ENCODE measurements at regions not wholly inside any gene's neighbourhood (a gene's known extent, or its start where the extent isn't known, plus 50 kb on each side); places are given as distances from the start of the nearest gene placed in this dataset.

DNA sequence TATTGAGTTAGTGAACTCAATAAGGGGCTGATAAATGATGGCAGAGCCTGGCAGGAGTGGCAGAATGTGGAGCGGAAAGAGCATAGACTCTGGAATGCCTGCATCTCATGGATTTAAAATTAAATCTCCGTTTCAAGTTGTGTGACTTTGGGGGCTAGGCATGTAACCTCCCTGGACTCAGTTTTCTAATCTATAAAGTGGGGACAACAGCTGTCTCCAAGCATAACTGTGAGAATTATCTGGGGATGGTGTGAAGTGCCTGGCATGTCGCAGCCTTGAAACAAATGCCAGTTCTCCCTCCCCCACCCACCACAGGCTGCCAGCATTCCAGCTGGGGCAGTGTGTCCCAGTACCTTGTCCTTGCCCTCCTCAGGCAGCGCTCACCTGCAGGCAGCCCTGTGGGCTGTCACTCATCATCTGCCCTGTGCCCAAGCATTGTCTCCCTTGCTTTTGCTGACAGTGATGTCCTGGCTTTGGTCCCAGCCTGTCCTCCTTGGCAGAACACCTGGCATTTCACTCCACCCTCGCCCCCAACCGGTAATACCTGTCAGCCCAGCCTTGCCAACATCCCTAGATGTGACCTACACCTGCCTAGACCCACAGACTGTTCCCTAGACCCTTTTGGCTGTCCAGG is 129.6 kb downstream of the MRM1 start:
- DNase-seq: no peak

DNA sequence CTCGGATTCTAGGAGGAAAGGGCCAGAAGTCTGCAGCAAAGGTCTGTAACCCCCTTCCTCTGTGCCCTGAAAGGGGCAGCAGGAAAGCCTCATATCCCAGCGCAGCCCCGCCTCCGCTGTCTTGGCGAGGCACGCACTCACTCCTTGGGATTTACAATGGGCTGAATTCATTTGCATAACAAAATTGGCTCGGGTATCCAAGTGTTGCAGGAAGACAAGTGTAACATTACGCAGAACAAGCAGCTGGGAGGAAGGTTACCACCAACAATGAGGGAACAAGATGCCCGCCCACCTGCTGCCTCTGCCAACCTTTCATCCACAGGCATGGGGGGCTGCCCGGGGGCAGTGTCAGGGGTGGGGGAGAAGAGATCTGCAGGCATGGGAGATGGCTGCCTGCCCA is 130.4 kb downstream of the MRM1 start:
- DNase-seq: no peak

DNA sequence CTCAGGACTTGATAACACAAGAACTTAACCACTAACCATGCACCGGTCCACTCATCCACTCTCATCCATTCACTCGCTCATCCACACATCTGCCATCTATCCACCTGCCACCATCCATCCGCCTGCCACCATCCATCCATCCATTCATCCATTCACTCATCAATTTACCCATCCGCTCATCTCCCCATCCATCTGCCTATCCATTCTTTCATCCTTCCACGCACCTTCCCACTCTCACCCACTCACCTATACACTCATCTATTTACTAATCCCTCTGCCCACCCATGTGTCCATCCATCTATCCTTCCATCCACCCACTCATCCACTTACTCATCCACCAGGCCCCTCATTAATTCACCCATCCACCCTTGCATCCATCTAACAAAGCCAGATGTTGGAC is 131.0 kb downstream of the MRM1 start:
- no peak for DNase-seq

DNA sequence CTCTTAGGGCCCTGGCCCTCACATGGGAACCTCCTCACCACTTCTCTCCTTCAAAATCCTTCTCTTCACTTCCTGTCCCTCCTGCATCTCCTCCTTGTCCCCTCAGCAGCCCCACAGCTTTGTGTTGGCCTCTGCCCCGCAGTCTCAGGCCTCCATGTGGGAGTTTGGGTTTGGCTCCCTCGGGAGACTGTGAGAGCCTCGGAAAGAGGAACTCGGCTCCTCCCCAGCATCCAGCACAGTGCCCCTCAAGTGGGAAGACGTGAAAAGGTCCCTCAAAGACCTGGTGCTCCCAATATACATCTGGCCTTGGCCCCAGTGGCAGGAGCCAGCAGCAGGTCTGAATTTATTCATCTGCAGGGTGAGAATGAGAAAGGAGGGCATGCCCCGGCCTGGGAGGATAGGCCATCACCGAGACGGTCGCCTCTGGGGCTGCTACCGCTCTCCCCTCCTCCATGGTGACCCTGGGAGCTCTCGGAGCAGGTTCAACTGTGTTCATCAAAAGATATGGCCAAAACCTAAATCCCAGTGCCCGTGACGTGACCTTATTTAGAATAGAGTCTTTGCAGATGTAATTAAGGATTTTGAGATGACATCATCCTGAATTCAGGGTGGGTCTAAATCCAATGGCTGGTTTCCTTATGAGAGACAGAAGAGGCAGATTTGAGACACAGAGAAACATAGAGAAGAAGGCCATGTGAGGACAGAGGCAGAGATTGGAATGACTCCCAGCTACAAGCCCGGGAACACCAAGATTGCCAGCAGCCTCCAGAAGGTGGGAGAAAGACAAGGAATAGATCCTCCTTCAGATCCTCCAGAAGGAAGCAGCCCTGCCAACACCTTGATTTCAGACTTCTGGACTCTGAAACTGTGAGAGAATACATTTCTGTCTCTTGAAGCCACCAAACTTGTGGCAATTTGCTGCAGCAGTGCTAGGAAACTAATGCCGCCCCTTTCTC is 135.1 kb downstream of the MRM1 start:
- DNase-seq: no peak

DNA sequence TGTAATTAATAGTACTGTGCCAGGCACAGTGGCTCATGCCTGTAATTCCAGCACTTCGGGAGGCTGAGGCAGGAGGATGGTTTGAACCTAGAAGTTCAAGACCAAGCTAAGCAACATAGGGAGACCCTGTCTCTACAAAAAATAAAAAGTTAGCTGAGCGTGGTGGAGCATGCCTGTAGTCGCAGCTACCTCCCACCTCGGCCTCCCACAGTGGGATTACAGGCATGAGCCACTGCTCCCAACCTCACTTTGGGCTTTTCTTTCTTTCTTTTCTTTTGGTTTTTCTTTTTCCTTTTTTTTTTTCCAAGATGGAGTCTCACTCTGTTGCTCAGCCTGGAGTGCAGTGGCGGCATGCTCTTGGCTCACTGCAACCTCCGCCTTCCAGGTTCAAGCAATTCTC is 137.8 kb downstream of the MRM1 start:
- no peak for DNase-seq

DNA sequence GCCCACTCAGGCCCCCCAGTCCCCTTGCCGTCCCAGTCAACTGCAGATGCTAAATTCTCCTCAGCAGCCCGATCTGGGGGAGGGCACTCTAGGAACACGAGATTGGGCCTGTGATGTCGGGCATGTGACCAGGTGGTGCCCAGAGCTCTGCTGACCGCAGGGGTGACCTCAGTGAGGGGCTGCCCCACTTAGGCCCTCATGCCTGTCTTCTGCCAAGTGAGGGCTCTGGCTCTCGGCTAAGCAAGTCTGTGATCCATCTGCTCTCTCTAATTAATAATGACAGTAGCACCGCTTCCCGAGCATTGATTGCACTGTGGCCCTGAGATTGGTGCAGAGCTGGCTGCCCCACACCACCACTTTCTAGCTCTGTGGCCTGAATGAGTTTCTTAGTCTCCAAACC is 138.8 kb downstream of the MRM1 start:
- no peak for DNase-seq

DNA sequence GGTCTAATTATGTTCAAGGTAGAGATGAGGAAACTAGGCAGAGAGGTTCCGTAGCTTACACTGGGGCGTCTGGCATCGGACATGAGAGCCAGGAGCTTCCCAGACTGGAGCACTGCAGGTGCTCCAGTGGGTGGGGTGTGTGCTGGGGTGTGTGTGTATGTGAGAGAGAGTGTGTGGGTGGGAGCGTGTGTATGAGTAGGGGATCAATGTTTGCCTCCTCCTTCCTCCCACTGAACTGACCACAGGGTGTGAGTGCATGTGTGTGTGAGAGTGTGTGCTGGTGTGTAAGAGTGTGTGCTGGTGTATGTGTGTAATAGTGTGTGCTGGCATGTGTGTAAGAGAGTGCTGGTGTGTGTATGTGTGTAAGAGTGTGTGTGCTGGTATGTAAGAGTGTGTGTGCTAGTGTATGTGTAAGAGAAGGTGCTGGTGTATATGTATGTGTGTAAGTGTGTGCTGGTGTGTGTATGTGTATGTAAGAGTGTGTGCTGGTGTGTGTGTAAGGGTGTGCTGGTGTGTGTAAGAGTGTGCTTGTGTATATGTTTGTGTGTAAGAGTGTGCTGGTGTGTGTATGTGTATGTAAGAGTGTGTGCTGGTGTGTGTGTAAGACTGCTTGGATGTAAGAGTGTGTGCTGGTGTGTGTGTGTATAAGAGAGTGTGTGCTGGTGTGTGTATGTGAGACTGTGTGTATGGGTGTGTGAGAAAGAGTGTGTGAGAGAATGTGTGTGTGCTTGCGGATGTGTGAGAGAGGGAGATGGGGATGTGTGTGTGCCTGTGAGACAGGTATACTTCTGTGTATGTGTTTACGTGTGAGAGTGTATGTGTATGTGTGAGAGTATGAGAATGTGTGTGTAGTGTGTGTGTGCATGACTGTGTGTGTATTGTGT is 139.9 kb downstream of the MRM1 start:
- DNase-seq: no peak

DNA sequence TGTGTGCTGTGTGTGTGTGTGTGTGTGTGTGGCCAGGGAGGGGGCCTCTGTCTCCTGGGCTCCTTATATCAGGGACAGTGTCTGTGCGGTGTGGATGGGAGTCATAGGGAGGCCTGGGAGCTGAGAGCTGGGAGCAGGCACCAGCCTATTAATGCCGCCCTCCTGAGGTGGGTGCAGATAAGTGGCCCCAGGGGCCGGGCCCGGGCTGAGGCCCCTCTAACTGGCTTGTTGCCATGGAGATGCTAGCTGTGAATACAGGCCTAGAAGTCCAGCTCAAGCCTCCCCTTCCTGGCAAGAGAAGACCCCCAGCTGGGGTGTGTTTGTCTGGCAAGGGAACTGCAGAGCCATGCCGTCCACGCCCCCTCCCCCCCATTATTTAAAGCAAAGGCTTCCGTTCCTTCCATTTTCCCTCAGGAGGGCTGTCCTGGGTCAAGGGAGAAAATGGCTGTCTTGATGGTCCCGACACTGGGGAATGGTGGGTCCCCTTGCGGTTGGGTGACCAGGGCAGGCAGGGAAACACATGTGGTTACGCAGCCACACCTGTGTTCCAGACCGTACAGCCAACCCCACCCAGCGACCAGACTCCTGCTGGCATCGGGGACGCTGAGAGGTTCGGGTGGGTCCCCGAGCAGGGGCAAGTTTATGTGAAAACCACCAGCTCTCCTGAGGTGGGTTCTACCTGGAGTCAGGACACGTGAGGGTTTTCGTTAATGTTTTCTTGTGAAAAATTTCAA is 141.1 kb downstream of the MRM1 start:
- DNase-seq: no peak

DNA sequence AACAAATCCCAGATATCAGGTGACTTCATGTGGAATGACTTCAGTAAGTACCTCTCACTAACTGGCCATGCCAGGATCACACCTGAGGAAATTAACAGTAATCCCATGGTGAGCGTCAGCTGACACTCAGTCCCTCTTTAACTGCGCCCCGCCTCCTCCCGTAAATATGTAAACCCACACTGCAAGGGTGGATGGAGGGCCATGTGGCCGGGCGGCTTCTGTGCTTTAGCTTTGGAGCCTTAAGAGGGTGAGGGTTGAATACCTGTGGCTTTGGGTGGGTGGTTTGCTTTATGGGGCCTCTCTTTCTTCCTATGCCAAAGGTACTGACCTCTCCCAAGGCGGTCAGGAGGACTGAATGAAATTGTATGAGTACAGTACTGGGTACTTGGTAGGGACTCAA is 141.7 kb downstream of the MRM1 start:
- DNase-seq: no peak

DNA sequence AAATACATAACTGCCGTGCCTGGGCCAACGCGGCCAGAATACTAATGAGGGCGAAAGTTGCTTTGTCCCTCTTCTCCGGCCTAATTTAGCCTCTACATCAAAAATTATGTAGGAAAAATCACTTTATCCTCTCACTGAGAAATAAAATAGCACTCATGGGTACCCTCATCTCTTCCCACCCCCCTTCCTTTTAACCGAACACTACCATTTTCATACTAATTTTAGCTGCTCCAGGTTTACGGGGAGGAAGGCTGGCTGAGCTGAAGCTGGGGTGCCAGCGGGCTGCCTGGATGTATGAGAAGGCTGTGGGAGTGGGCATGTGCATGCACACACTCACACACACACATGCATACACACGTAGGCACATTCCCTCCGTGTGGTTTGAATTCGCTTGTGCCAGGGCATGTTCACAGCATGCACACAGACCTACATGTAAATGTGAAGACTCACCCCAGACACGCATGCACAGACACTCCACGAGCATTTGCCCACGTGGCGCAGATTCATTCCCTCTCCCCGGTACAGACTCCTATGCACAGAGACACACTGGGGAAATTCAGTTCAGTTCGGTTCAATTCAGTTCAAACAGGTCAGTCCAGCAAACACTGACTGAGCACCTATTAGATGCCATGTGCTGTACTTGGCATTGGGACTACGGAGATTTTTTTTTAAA is 145.1 kb downstream of the MRM1 start:
- DNase-seq: no peak

DNA sequence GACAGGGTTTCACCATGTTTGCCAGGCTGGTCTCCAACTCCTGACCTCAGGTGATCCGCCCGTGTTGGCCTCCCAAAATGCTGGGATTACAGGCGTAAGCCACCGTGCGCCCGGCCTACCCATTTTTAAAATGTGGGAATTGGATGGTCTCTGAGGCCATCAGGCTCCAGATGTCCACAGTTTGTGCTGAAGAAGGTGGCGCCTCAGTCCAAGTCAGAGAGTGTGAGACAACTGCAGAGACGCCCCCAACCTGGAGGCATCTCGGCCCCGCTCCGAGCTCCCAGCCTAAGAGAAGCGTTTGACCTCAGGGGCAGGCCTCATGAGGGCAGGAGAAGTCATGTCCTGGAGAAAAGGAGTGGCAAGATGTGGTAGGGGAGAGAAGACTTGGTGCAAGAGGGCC is 146.5 kb downstream of the MRM1 start:
- no peak for DNase-seq

DNA sequence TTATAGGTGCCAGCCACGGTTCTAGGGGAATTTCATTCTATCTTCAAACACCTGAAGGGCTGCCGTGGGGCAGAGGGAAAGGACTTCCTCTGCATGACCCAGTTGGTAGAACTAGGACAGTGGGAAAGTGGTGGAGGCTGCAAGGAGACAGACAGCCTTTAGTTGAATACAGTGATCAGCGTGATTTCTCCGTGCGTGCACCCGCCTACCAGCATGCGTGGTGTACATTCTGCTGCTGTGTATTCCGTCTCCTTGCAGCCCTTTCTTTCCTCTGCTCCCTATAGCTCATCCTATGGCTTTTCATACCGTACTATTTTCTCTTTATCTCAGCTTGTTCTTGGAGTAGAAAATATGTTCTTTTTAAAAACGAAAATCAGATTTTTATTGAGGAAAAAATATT is 146.9 kb downstream of the MRM1 start:
- no peak for DNase-seq

DNA sequence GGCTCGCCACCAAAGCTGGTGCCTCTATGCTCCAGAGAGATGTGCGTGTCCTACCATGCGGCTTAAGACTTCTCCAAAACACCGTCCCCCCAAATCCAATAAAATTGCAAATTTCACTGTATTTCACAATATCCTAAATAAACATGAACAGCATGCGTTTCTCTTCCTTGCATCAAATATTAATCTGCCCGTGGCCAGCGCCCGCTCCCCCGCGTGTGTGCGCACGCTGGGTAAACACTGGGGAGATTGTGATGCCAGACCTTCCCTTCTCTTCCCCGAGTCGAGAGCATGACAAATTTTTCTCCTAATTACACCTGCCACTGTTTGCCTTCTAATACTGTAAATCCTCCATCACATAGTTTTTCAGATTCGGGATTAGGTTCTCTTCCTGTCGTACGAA is 148.1 kb downstream of the MRM1 start:
- no peak for DNase-seq

DNA sequence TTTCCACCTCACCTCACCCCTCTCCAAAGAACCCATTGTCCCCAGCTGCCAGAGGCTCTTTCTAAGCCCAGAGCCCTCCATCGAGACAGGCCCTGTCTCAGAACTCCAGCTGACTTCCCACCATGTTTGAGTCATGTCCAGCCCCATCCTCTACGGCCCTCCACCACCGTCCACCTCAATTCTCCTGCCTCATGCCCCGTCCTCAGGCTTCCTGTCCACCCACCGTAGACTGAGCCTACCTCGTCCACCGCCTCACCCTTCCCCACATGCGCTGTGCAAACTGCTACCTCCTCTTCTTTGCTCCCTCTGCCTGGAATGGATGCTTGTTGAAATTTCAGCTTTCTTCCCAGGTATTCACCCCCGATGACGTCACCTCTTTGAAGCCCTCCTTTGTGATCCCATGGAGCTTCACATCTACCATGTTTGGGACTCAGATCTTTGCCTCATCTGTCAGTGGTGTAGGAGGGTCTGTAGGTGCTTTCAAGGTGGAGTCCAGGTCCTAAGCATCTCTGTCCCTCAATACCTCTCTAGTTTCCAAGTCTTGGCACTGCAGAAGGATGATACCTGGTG is 149.0 kb downstream of the MRM1 start:
- no peak for DNase-seq

DNA sequence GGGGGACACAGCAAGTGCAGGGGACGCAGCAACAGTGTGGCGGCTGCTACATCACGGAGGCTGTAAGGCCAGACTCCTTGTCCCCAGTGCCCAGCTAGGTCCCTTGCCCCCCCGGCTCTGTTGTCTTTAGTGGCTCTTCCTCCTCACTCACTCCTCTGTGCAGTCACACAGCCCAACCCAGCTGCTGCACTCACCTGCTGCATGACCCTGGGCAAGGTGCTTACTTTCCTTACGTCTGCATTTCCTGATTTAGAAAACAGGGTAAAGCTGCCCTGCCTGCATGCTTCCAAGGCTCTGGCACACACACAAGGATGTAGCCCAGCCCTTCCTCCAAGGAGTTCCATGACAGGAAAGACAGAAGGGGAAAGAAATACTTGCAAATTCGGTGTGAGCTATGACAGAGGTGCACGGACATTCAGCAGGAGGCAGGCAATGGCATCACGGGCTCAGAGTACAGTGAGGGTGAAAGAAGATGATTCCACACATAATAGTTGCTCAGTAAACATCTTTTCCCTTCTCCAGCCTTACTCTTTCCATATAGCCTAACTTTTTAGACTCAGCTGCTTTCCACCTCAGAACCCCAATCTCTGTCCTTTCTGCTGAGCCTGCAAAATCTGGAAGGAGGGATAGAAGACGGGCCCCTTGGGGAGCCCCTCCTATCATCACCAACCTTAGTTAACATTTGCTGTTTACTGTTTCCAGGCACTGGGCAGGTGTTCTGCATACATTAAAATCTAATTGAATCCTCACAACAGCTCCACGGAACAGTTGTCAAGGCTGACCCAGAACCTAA is 150.9 kb downstream of the MRM1 start:
- DNase-seq: no peak

DNA sequence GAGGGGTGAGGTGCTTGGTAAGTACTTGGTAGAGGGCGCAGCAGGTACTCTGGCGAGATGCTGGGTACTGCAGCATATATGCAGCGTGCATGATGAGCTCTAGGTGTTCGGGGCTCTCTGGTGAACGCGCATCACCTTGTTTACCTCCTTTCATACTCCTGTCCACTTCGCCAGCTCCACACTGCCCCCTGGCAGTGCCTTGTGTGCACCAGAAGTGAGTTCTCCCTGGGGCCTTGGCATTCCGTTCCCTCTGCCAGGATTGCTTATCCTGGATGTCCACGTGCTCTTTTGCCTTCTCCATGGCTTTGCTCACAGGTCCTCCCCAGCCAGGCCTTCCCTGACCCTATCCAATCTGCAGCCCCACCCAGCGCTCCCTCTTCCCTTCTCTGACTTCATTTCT is 154.2 kb downstream of the MRM1 start:
- peak; percentile 5 for DNase-seq

DNA sequence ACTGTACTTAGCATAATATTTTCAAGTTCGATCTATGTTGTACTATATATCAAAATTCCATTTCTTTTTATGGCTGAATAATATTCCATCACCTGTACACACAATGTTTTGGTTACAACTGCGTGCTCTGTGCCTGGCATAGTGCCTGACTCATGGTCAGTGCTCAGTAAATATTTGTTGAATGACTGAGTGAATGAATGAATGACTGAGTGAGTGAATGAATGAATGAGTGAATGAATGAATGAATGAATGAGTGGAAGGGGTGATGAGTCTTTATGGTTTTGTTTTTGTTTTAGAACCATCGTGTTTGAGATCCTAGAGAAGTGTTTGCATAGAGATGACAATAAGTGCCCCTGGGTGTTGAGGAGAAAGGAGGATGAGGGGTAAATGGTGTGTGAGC is 155.3 kb downstream of the MRM1 start:
- no peak for DNase-seq

DNA sequence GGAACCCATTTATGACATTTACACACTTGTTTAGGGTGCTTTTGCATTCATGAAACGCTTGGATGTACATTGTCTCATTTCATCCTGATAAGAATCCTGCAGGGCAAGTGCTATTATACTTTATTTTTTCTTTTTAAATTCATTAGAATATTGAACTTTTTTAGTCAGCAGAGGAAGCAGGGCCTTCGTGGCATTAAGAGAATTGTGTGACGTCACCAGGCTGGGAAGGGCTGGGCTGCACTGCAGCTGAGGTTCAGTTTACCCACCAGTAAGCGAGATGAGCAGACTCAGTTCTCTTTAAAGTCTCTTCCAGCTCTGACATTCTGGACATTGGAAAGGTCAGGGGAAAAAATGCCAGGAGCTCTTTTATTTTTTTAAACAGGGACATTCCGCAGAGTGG is 159.0 kb downstream of the MRM1 start:
- no peak for DNase-seq

DNA sequence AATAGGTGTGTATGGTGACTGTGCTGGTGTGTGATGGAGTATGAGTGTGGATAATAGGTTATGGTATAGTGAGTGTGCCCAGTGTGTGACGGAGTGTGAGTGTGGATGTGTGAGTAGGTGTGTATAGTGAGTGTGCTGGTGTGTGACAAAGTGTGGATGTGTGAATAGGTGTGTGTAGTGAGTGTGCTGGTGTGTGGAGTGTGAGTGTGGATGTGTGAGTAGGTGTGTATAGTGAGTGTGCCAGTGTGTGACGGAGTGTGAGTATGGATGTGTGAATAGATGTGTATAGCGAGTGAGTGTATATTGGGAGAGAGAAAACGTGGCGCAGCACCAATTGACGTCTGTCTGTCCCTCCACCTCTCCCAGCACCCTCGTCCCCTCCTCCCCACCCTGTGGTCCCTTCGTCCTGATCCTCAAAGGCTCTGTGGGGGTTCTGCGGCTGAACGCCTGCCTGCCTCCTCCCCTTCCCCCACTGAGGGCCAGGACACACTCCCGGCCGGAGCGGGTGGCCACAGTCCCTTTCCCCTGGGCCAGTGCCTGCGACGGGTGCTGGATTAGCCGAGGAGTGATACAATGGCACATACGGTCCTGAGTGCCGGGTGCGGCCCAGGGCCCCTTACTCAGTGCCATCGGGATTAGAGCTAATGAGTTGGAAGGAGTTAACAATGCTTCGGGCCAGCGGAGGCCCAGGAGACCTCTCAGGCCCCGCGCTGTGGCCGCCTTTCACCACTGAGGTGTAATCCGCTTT is 160.0 kb downstream of the MRM1 start:
- no peak for DNase-seq

DNA sequence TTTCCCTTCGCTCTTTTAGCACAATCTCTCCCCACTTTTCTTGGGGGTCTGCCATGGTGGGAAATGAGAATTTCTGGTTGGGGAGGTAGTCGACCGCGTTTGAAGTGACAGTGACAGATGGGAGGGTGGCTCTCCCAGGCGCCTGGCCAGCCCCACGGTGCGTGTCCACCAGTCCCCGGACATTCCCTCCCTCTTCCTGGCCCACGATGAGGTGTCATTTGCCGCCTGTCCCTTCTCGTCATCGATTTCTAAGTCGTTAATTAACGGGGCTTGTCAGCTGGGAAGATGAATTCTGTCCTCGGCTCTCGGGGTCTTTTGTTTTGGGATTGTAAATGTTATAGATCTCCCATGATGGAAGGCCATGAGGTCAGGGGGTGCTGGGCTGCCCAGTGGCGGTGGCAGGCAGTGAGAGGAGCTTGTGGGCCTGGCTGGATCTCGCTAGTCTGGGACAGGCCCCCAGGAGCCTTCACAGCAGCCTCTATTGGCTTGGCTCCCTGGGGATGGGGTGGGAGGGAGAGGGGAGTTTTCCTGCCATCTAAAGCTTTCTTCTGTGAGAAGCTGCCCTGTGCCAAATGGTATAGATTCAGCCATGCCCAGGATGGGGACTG is 164.2 kb downstream of the MRM1 start:
- no peak for DNase-seq
